Stomach (tissue), 8 donors: ENCODE measurements at regions not wholly inside any gene's neighbourhood (a gene's known extent, or its start where the extent isn't known, plus 50 kb on each side); places are given as distances from the start of the nearest gene placed in this dataset.

Source experiments
- DNase-seq, 2 donors: peaks; one replicate each; pipeline versions ENCODE4 v3.0.0 to v3.0.0-alpha.2; 2013 to 2019
- H3K27ac ChIP-seq, 5 donors: fragments of 200-600 bp in 4 of 5; sonication (generic) in 4 of 5; one replicate each; pipeline ENCODE4 v1.5.1; 2013 to 2019; ENCODE audit warnings: mild to moderate bottlenecking in 1 of 5, moderate library complexity in 1 of 5
- H3K27me3 ChIP-seq, 3 donors: fragments of 200-600 bp; sonication (generic); one replicate each; pipeline ENCODE4 v1.5.1; 2017 to 2019; ENCODE audit warnings: mixed run types in 1 of 3
- H3K36me3 ChIP-seq, 4 donors: fragments of 200-600 bp; sonication (generic); 1 replicate in 3 of 4; 2 replicates in 1 of 4; pipeline ENCODE4 v1.5.1; 2016 to 2019
- H3K4me1 ChIP-seq, 4 donors: fragments of 200-600 bp; sonication (generic); one replicate each; pipeline ENCODE4 v1.5.1; 2016 to 2019
- H3K4me3 ChIP-seq, 4 donors: fragments of 200-600 bp; sonication (generic) in 3 of 4; one replicate each; pipeline ENCODE4 v1.5.1; 2016 to 2019; ENCODE audit warnings: mild to moderate bottlenecking in 1 of 4
- H3K9me3 ChIP-seq, 4 donors: fragments of 200-600 bp; sonication (generic); one replicate each; pipeline ENCODE4 v1.5.1; 2016 to 2019
- EP300 ChIP-seq: sonication (generic); formaldehyde crosslinking; IDR thresholded peaks from one replicate; pipeline ENCODE4 v1.6.1; 2017; ENCODE audit warnings: antibody characterized with exemption
- POLR2A ChIP-seq, 4 donors: fragments of 450-650 bp; IDR thresholded peaks; one replicate each; pipeline ENCODE4 v1.6.1; 2016; ENCODE audit warnings: antibody characterized with exemption in 4 of 4, control low read depth in 2 of 4, mild to moderate bottlenecking in 1 of 4, moderate library complexity in 1 of 4
- POLR2AphosphoS5 ChIP-seq, 3 donors: sonication (generic); formaldehyde crosslinking; IDR thresholded peaks; one replicate each; pipeline ENCODE4 v1.6.1; 2016; ENCODE audit warnings: antibody characterized with exemption in 3 of 3
- WGBS, 5 donors: extraction: QIAGEN DNeasy Blood & Tissue Kit in 3 of 5; methylation state at CpG; one replicate each; pipeline versions ENCODE4 v1.1.5 to v1.1.7; 2013 to 2018; 5-methylcytosine and 5-hydroxymethylcytosine counted together
- intact Hi-C: fragments of 100-400 bp; cut with DNase I; formaldehyde crosslinking; loops from one replicate; pipeline ENCODE4 v1.15.1; 2023; ENCODE audit warnings: low total_unique reads
- TF ChIP-seq, protein P1 (sequence below), 7 experiments: fragments of 450-650 bp in 4 of 7; fragments of 200-600 bp in 3 of 7; sonication (generic) in 3 of 7; IDR thresholded peaks; one replicate each; pipeline ENCODE4 v1.5.1; 2016 to 2019; ENCODE audit warnings: antibody characterized with exemption in 7 of 7, control low read depth in 2 of 7, mild to moderate bottlenecking in 1 of 7
- donor health status: healthy with polysubstance abuse.
- donor health status: Bipolar disorder and iron deficiency.
- donor health status: healthy.

- TF ChIP-seq EP300, result no peak
- no peak for TF ChIP-seq POLR2A (IDR thresholded peaks at IDR 0.05)
- TF ChIP-seq, protein P1, sequence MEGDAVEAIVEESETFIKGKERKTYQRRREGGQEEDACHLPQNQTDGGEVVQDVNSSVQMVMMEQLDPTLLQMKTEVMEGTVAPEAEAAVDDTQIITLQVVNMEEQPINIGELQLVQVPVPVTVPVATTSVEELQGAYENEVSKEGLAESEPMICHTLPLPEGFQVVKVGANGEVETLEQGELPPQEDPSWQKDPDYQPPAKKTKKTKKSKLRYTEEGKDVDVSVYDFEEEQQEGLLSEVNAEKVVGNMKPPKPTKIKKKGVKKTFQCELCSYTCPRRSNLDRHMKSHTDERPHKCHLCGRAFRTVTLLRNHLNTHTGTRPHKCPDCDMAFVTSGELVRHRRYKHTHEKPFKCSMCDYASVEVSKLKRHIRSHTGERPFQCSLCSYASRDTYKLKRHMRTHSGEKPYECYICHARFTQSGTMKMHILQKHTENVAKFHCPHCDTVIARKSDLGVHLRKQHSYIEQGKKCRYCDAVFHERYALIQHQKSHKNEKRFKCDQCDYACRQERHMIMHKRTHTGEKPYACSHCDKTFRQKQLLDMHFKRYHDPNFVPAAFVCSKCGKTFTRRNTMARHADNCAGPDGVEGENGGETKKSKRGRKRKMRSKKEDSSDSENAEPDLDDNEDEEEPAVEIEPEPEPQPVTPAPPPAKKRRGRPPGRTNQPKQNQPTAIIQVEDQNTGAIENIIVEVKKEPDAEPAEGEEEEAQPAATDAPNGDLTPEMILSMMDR (IDR thresholded peaks at IDR 0.05), result no peak
- TF ChIP-seq POLR2AphosphoS5 (IDR thresholded peaks at IDR 0.05), result no peak
- Histone ChIP-seq H3K36me3 (no peaks in the 10 kb centered on the region), H3K9me3 (no peaks in the 10 kb centered on the region), H3K27ac (no peak overlapping the region), H3K4me3 (no peak overlapping the region), H3K4me1 (no peaks in the 10 kb centered on the region), H3K27me3 (no peaks in the 10 kb centered on the region)
- 57 to 80% (median 72%) methylated on average over 3 of the region's 3 CpGs for WGBS, 5 donors
- intact Hi-C loops, result no loop called here
- no peak for DNase-seq
These were observed 244.7 kb downstream of the ICE1 start for GRCh38 chr5:5667136-5667554.

- 64 to 81% (median 72%) methylated on average over 7 of the region's 7 CpGs for WGBS, 5 donors
- no peaks in the 10 kb centered on the region for H3K36me3 ChIP-seq
These were observed 243.9 kb downstream of the ICE1 start for GRCh38 chr5:5666369-5666768.

GRCh38 chr5:5666076-5666365 is 243.5 kb downstream of the ICE1 start:
- Histone ChIP-seq H3K4me1 (no peaks in the 10 kb centered on the region), H3K36me3 (no peaks in the 10 kb centered on the region), H3K4me3 (no peak overlapping the region), H3K27me3 (no peaks in the 10 kb centered on the region), H3K27ac (no peak overlapping the region), H3K9me3 (no peaks in the 10 kb centered on the region)
- intact Hi-C loops, result no loop called here
- TF ChIP-seq EP300 (no peak), POLR2AphosphoS5 (IDR thresholded peaks at IDR 0.05) (no peak), POLR2A (IDR thresholded peaks at IDR 0.05) (no peak)
- TF ChIP-seq, protein P1 (IDR thresholded peaks at IDR 0.05), result no peak
- WGBS, 5 donors, result 88 to 92% (median 89%) methylated on average over 2 of the region's 2 CpGs
- DNase-seq, result no peak

More at GRCh38 chr5:5666369-5666768, 243.9 kb downstream of the ICE1 start:
- intact Hi-C loops, result no loop called here
- H3K4me1 ChIP-seq, result no peaks in the 10 kb centered on the region
- DNase-seq, result no peak
- H3K9me3 ChIP-seq, result no peaks in the 10 kb centered on the region
- no peak overlapping the region for H3K4me3 ChIP-seq
- no peaks in the 10 kb centered on the region for H3K27me3 ChIP-seq
- H3K27ac ChIP-seq, result no peak overlapping the region
- TF ChIP-seq POLR2AphosphoS5 (IDR thresholded peaks at IDR 0.05), result no peak
- no peak for TF ChIP-seq POLR2A (IDR thresholded peaks at IDR 0.05)
- no peak for TF ChIP-seq EP300
- TF ChIP-seq, protein P1 (IDR thresholded peaks at IDR 0.05), result no peak

DNA sequence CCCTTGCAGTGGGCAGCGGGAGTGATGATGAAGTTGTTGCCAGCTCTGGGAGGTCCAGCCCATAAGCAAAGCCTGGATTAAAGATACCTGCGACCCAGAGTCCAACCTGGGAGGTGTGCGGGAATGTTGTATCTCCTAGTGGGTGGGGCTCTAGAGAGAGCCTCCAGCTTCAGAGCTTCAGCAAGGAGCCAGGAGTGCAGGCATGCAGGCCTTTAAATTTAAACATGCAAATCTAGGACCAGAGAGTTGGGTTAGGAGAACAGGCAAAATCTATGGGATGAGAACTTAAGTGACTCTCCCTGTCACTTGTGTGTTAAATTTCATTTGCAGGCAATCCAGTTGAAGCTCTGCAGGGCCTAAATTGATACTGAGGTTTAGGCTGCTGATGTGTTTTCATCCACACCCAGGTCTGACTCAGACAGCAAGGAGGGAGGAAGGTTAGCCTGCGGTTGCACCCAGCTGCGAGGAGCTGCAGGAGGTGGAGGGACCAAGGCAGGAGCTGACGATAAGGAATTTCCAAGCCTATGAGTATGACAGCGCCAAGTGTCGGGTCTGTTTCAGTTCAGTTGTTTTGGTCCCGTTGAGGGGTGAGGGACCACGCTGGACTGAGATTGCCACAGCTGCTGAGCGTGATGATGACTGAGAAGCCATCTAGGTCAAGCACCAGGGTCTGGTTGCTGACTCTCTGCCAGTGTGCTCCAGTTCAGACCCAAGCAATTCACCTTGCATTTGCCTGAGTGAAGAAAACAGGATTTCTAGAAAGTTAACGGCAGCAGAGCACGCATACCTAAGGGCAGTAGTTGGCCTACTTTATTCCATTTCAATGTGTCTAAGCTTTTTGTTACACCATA is 243.0 kb downstream of the ICE1 start:
- intact Hi-C loops, result no loop called here
- no peak for DNase-seq
- H3K4me3 ChIP-seq, result no peak overlapping the region
- H3K27ac ChIP-seq, result no peak overlapping the region
- no peaks in the 10 kb centered on the region for H3K9me3 ChIP-seq
- 73 to 86% (median 83%) methylated on average over 12 to 13 of the region's 13 CpGs for WGBS, 5 donors
- no peaks in the 10 kb centered on the region for H3K27me3 ChIP-seq
- no peaks in the 10 kb centered on the region for H3K36me3 ChIP-seq
- TF ChIP-seq POLR2A (IDR thresholded peaks at IDR 0.05) (no peak), POLR2AphosphoS5 (IDR thresholded peaks at IDR 0.05) (no peak), EP300 (no peak)
- TF ChIP-seq, protein P1 (IDR thresholded peaks at IDR 0.05), result no peak
- H3K4me1 ChIP-seq, result no peaks in the 10 kb centered on the region
